ENCODE measurements at regions not wholly inside any gene's neighbourhood (a gene's known extent, or its start where the extent isn't known, plus 50 kb on each side); places are given as distances from the start of the nearest gene placed in this dataset.

GRCh38 chrX:9087271-9088040, 53.5 kb upstream of the FAM9B start:
- no peak for DNase-seq (ENCODE audit: low spot score)

DNA sequence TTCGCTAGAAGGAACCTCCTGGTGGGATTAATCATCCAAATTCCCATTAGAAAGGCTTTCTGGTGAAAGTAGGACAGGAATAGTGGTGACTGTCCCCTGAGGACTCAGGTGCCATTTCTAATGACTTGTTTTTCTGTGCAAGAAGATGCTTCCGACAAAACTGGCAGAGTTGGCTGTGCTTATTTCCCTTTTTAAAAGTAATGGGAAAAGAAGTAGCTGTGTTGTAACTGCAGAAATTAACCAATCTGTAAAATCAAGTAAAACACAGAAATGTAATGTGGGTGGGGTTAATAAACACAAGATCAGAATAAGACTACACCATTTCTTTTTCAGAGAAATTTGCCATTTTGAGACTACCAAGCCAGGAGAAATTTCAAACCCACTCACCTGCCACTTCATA, 55.0 kb upstream of the FAM9B start:
- DNase-seq (ENCODE audit: low spot score), result no peak

GRCh38 chrX:9090766-9091165, 56.8 kb upstream of the FAM9B start:
- no peak for DNase-seq (ENCODE audit: low spot score)

GRCh38 chrX:9091258-9091657, 57.3 kb upstream of the FAM9B start:
- peak; percentile 1 for DNase-seq (ENCODE audit: low spot score)

GRCh38 chrX:9102956-9103355, 69.0 kb upstream of the FAM9B start:
- DNase-seq (ENCODE audit: low spot score), result no peak

DNA sequence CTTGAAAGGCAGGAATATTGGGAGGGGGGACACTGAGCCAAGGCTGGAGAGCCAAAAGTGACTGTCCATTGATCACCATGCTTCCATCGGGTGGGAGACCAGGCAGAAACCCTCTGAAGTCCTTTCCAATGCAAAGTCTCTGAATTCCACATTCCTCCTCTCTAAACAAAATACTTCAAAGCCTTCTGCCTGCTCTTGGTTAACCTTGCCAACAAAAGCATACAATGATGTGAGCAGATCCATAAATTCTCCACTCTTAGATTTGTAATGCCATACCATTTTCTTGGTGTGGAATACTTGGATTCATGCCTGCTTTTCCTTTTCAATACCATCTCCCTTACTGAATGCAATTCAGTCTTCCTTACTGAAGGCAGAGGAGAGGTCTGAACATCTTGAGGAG, 74.1 kb upstream of the FAM9B start:
- DNase-seq (ENCODE audit: low spot score), result no peak

DNA sequence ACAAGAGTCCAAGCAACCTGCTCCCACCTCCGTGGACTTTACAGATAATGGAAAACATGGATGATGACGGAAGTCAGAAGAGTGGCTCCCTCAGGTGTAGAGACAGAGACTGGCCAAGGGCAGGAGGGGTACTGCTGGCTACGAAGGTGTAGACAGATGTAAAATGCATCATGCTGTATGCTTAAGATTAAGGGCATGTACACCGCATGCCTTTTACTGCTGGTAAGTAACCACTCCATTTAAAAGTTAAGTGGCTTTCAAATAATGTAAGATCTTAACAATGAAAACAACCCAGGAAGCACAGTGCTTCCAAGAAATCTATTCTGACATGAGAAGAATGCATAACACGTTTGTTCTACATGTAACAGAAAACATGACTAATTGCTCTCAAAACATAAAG, 76.9 kb upstream of the FAM9B start:
- no peak for DNase-seq (ENCODE audit: low spot score)

- DNase-seq (ENCODE audit: low spot score), result no peak
Measured at GRCh38 chrX:9114245-9114644, 80.3 kb upstream of the FAM9B start.

GRCh38 chrX:9117851-9118250, 83.9 kb upstream of the FAM9B start:
- no peak for DNase-seq (ENCODE audit: low spot score)

GRCh38 chrX:9122519-9123245, 88.8 kb upstream of the FAM9B start:
- DNase-seq (ENCODE audit: low spot score), result no peak

DNA sequence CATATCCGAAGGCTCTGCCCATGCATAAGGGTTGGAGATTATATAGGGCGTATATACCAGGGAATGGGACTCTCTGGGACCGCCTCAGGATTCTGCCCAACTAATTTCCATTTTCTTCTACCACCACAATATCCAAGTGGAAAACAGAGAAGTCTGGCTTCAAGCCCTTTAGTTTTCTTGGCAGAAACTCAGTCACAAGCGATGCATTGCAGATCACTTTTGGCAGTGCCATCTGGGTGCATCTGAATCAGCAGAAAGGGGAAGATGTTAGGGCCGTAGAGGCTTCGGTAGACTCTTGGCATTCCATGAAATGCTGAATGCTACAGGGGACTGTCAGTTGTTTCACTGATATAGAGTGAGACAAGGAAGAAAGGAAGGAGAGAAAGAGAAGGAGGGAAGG, 94.1 kb upstream of the FAM9B start:
- DNase-seq (ENCODE audit: low spot score), result peak; percentile 8

- DNase-seq (ENCODE audit: low spot score), result no peak
Measured at GRCh38 chrX:9130031-9130430, 96.1 kb upstream of the FAM9B start.

- no peak for DNase-seq (ENCODE audit: low spot score)
Measured at GRCh38 chrX:9131066-9131465, 97.1 kb upstream of the FAM9B start.

DNA sequence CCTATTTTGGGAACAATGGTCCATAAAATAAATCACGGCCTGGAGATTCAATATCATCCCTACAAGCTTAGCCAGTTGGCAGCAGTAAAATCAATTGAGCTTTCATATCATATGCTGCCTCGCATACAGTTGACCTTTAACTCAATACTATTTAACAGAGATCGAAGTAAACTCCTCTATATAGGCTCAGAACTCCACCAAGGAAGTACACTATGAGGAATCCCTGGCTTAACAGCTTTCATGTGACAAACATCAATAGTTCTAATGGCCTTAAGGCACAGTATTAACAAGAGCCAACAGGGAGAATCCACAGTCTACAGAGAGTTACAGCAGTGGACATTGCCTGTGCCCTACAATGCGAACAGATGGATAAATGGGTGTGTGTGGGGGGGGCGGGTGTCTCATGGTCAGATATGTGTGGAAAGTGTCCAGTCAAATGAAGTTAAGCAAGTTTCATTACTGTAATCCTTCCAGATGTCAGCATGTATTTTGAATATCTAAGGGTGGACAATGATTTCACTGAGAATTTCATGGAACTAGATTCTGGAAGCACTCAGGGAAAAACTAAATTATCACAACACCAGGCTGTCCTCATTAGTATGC, 98.2 kb upstream of the FAM9B start:
- DNase-seq (ENCODE audit: low spot score), result no peak

- DNase-seq (ENCODE audit: low spot score), result no peak
Measured at GRCh38 chrX:9133426-9133825, 99.5 kb upstream of the FAM9B start.

GRCh38 chrX:9134366-9134765, 100.4 kb upstream of the FAM9B start:
- no peak for DNase-seq (ENCODE audit: low spot score)

DNA sequence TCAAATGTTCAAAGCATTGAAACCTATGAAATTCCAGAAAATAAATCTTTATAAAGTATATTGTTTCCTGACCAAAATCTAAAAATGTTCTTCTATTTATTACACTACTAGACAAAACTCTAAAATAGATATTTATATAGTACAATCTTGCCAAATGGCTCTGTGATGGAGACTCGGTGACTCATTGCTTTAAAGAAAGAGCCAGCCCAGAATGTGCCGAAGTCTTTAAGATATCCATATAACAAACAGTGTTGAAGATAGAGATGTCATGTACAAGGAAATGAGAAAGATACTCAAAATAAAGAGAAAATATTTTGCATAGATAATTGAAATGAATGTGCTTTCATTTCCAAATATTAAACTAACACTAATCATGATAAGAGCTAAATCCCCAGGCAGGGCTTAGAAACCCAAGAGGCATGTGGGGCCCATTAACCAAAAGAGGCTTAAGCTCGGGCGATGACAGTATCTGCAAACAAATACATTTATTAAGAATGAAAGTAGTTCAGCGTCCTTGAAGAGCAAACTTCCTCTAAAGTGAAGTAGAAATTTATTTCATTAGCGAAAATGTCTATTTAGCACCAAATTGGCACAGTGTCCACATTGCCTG, 102.1 kb upstream of the FAM9B start:
- no peak for DNase-seq (ENCODE audit: low spot score)

DNA sequence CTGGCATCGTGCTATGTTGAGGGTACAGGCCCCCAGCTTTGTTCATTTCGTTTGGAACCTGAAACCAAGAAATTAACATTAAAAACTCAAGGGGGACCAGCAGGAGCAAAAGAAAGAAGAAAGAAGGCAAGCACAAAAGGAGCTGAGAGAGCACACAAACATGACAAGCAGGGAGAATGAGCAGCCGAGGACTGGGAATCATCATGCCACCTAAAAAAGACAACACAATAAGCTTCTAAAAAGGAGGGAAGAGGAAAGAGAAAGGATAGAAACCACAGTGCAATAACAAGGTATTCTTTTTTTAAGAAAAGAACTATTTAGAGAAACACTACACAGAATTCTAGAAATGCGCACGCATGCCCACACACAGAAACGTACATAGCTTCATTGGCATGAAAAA, 103.2 kb upstream of the FAM9B start:
- DNase-seq (ENCODE audit: low spot score), result no peak

- no peak for DNase-seq (ENCODE audit: low spot score)
Measured at GRCh38 chrX:9141496-9141895, 107.6 kb upstream of the FAM9B start.

DNA sequence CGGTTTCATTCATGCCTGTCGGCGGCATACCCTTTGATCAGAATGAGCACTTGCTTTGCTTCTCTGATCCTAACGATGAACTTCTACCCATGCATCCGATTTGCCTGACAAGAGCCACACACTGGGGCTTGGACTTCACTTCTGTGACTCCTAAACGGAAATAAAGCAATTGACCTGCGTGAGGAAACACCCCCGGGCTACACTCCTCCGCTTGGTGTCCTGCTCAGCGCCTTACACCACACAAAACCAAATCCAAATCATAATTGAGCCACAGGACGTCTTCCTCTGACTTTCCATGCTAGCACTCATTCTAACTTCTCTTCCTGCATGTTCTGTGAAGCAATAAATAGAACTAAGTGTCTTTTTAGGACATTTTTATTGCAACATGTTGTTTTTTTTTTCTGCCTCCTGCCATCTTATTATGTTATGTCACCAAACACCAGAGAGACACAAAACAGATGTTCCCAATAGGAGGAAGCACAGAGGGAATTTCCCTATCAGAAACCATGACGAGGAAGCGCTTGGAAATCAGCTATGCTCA, 110.8 kb upstream of the FAM9B start:
- no peak for DNase-seq (ENCODE audit: low spot score)

DNA sequence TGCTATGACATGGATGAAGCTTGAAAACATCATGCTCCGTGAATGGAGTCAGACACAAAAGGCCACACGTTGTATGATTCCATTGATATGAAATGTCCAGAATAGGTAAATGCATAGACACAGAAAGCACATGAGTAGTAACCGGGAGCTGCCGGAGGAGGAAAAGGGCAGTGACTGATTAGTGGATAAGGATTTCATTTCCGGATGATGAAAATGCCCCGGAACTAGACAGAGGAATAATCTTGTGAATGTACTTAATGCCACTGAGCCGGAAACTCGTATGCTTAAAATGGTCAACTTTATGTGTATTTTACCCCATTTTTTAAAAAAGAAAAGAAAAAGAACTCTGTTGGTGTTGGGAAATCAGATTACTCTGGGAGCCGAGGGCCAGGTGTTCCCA, 112.7 kb upstream of the FAM9B start:
- DNase-seq (ENCODE audit: low spot score), result no peak

DNA sequence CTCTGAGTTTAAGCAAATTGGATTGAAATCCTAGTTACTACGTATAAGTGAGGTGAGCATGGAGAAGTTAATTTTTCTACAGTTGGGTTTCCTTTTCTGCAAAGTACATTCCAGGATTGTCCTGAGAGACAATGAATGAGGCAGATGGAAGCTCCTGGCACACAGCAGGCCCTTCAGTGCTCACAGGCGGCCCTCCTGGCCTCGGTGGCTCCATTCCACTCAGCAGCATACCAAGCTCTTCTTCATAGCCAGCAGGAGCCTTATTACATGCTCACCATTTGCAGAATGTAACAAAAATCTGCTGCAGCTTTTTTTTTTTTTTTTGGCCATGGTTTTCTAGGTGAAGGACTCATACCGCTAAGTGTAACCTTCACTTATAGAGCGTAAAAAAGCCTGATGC, 113.2 kb upstream of the FAM9B start:
- DNase-seq (ENCODE audit: low spot score), result no peak

- DNase-seq (ENCODE audit: low spot score), result no peak
Measured at GRCh38 chrX:9147726-9148125, 113.8 kb upstream of the FAM9B start.

All from pons (tissue), 1 donor.